ENCODE measurements at regions not wholly inside any gene's neighbourhood (a gene's known extent, or its start where the extent isn't known, plus 50 kb on each side); places are given as distances from the start of the nearest gene placed in this dataset.

DNA sequence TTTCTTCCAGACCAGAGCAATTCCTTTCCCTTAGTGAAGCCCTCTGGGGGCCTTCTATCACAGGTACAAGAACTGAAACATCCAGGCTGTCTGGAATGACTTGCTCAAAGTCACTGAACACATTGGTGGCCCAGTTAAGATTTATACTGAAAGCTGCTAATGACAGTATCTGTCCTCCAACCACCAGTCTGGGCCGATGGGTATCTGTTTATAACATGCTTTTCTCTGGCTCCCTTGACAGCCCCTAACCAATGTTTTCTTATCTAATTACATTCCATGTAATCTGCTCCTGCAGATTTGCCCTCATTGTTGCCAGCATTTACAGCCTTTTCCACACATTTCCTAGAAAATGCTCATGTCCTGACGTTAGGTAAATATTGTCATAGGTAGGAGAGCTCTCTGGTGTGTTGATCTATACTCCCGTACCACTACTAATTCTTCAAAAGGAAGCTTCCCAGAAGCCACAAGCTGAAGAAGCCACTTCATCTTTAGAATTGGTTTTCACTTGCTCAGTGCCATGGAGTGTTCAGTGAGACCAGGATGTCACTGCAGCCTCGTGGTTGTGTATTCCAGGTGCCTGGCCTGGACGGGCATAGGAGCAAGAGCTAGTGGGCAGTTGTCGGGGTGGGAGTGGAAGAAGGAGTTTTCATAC lies 163.9 kb downstream of the TSEN15 start:
- intact Hi-C loops (cut with micrococcal nuclease): no loop called here

DNA sequence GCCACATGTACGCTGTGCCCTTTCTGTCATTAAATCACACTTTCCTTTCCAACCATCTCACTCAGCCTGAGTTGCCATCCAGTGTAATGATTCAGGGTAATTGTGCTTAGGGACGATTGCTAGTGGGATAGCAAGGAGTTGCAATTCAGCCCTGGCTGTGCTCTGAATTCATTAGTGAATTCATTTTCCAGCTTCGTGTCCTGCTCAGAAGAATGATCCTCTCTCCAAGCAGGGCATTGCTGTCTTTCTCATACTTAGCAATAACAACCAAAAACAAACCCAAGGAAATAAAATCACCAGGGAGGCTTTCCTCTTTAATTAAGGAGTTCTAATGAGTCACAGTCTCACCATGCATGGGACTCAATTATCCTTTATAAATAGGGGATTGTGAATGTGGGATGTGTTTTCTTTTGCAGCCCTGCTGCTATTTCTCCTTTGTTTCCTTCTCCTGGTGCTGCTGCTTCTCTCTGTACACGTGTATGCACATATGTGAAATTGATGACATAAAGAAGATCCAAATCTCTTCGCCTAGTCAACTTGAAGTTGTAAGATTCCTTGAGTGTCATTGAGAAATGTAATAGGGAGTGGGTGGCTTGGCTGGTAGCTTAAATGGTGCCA lies 167.0 kb downstream of the TSEN15 start:
- intact Hi-C loops (cut with micrococcal nuclease): no loop called here

DNA sequence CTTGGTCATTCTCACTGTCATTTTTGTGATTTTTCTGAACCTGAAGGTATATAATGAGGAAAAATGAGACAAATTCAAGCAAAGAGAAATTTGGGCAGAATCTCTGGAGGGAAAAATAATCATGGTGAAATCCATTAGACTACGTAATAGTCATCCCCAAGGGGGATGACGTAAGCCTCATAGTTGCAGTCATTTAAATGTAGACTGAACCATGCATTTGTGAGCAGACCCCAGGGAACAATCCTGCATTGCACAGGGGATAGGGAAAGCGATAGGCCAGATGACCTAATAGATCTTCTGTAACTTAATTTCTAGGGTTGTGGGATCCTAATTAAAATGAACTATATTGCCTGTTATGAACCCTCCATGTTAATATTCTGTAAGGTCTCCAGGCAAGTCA lies 167.4 kb upstream of the C1orf21 start:
- intact Hi-C loops (cut with micrococcal nuclease): no loop called here

DNA sequence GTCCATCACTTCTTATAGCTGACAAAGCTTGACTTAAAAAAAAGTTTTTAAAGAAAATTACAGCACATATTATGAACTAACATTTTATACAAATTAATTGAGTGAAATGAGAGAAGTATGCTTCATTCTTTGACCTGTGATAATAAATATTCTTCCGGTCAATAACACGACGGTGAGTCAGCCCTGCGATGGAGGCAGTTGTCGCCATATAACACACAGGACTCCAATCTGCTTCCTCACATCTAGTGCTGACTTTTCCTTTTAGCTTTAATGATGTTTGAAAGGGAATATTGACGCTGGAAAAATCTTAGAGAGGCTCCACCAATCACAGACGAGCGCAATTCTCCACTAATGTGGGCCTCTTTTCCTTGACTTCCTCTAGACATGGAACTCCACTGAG lies 166.9 kb upstream of the C1orf21 start:
- intact Hi-C loops (cut with micrococcal nuclease): loop anchor here (5.0 to 10.0 kb wide), 3 partner anchors 303 to 765 kb away; no protein-coding TSS in a partner anchor

DNA sequence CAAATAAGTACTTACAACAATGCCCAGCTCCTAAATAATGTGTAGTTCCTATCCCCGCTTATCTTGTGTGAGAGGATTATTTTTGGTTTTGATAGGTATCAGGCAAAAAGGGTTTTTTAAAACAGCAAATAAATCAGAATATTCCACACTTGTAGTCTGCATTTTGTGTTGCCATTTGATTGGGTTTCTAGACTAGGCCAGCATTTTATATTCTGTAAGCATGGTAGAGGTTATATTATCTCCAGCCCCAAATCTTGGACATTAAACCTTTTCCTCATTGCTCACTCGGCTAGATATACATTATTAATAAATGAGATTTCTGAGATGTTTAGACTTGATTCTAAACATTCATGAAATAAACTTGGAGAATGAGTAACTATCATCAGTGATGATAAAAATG lies 165.7 kb upstream of the C1orf21 start:
- intact Hi-C loops (cut with micrococcal nuclease): loop anchor here (5.0 to 10.0 kb wide), 3 partner anchors 304 to 764 kb away; no protein-coding TSS in a partner anchor

DNA sequence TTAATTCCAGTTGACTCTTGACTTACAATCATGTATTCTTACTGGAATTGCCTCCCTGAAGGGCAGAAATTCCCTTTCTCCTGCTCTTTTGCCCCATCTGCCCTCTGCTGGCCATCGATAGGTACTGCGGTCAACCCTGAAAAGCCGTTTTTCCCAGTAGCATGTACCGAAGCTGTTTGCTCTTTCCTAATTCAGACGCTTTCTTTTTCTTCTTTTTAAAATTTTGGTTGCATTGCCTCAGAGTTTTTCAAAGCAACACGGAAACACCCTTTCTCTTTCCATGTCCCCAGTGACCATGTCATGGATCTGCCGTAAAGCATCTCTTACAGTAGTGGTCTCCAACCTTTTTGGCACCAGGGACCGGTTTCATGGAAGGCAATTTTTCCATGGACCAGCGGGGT lies 164.2 kb upstream of the C1orf21 start:
- intact Hi-C loops (cut with micrococcal nuclease): loop anchor here (1.0 to 10.0 kb wide), 7 partner anchors 62 to 762 kb away; no protein-coding TSS in a partner anchor

DNA sequence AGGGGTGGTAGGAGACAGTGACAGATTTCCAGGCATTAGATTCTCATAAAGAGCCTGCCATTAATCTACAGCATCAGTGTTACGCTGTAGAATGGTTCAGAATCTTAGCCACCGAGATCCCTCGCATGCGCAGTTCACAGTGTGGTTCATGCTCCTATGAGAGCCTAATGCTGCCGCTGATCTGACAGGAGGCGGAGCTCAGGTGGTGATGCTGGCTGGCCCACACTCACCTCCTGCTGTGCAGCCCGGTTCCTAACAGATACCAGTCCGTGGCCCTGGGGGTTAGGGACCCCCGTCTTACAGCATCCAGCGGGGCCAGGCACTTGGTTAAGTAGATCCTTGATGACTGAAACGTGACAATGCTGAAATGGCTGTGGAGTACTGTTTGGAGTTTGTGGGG lies 163.6 kb upstream of the C1orf21 start:
- intact Hi-C loops (cut with micrococcal nuclease): loop anchor here (2.0 to 10.0 kb wide), 4 partner anchors 62 to 762 kb away; no protein-coding TSS in a partner anchor

DNA sequence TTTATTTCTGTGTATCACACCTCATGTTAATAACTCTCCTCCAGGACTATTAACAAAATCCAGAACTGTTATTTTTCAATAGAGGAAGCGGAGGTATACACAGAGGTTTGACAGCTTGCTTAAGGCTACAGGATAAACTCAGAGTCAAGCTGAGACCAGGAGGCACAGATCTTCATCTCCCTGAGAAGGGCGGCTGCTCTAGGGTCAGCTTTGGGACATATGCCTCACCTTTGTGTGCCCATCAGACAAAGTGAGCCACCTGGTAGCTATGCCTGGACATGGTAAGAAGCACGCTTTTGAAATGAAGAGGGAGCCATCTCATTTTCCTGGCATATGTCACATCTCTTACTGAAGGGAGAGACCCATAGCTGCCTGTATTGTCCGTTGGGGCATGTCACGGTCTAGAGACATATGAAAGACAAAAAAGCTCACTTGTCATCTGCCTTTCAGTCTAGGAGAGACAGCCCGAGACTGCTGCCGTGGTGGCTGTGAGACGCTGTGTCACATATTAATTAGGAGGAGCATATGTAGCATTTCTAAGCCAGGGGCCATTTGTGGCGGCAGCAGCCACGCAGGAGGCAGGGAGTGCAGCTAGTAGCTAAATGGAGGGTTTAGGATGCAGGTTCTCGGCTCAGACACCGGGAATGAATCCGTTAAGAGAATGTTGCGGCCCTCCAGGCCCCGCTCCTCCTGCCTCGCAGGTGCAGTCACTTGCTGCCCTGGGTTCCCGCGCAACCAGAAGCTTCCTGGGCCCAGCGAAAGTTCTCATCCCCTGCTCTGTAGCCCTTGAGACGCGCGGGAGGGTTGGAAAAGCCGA lies 161.3 kb upstream of the C1orf21 start:
- intact Hi-C loops (cut with micrococcal nuclease): loop anchor here (10.0 kb wide), 1 partner anchor 759 kb away; no protein-coding TSS in a partner anchor

DNA sequence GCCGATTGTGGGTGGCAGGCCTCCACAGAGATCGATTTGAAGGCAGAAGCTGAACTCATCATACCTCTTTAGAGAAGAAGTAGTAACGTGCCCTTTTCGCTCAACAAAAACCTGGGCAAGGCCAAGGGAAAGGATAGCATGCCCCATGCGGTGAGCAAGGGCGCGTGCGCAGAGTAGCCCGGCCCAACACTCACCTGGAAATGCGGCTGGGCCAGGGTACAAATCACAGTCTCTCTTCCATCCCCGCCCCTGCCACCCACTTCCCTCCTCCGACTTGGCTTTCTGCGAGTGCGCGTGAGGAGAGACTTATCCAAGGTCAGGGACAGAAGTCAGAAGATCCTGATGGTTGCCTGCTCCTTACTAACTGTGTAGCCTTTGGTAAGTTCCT lies 160.7 kb upstream of the C1orf21 start:
- intact Hi-C loops (cut with micrococcal nuclease): loop anchor here (10.0 kb wide), 1 partner anchor 759 kb away; no protein-coding TSS in a partner anchor

DNA sequence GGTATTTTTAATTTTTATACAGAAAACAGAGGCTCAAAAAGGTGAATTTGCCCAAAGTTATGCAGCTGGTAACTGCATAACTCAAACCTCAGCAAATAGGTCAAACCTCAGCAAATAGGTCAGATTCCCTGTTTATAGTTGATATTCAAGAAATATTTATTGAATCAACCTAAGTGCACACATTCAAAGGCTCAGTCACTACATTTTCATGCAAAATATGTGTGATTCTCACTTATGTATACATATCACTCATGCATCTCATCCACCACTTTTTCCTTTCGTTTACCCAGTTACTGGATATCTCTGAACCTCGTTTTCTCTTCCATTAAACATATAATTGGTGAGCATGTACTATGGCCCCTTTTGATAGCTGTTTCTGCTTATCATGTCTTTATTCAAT lies 158.3 kb upstream of the C1orf21 start:
- intact Hi-C loops (cut with micrococcal nuclease): loop anchor here (10.0 kb wide), 1 partner anchor 756 kb away; no protein-coding TSS in a partner anchor

DNA sequence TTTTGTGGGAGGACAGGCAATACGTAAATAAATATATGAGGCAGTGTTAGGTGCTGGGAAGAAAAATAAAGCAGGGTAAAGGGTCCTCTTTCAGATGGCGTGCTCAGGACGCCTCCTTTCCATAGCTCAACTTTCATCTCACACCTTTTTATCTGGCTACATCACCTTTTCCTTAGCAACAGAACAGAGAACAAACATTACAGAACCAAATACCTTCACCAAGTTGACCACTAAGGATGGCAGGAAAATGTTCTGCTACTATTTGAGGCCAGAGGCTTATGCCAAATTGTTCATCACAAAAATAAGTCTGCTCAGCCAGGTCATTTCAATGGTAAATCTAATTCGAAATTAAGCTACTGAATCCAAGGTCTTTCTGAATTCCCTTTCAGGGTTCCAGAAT lies 149.2 kb upstream of the C1orf21 start:
- intact Hi-C loops (cut with micrococcal nuclease): no loop called here

DNA sequence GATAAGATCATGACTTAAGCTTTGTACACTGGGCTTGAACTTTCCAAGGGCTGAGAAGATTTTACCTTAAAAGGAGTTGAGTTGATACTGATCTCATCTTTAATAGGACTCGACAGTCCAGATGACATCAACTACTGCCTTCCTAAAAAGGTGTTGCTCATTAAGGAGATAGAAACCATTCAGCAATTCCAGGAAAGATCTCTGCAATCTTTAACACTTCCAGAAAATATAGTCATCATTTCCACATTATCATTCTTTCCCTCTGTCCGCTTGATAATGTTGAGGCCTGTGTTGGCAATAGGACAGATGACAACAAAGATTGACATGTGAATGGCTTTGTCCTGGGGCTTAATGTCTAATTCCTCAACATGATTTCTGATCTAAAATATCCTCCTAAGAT lies 145.4 kb upstream of the C1orf21 start:
- intact Hi-C loops (cut with micrococcal nuclease): no loop called here

DNA sequence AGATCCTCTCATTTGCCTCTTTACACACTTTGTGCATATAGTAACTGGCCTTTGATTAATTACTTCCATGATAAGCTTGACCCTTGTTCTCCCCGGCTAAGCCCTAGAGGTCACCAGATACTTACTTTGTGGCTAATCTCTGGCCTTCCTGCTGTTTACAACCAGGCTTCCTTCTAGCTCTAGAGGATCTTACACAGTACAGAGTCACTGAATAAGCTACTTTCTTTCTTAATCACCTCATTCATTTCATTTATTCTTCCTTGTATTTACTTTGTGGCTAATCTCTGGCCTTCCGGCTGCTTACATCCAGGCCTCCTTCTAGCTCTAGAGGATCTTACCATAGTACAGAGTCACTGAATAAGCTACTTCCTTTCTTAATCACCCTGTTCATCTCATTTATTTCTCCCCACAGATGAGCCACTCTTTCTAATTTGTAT lies 144.3 kb upstream of the C1orf21 start:
- intact Hi-C loops (cut with micrococcal nuclease): no loop called here

DNA sequence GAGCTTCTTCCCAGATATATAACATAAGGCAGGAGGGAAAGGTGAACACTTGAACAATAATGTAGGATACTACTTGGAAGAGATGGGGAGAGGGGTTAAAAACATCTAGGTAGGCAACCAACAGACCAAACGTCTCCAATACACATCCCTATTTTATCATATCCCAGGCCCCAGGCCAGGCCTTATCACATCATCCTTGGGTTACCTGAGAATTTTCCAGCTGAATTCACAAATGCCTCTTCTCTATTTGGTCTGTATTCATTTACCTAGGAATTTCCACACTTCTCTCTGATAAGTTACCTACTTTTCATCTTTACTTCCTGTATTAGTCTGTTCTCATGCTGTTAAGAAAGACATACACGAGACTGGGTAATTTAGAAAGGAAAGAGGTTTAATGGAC lies 141.9 kb upstream of the C1orf21 start:
- intact Hi-C loops (cut with micrococcal nuclease): no loop called here

DNA sequence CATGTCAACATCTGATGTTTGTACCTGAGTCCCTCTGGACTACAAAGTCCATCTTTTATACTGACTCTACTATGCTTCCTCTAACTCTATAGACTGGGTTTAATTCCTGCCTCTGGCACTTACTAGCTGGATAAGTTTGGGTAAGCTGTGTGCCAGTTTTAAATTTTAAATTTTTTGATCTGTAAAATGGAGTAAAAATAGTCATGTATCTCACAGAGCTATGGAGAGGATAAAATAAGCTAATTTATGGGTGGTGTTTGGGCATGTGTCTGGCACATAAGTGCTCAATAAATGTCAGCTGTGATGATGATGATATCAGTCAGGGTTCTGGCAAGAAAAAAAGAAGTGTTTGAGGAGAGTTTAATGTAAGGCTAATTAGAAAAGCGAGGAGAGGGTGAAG lies 139.2 kb upstream of the C1orf21 start:
- intact Hi-C loops (cut with micrococcal nuclease): no loop called here

DNA sequence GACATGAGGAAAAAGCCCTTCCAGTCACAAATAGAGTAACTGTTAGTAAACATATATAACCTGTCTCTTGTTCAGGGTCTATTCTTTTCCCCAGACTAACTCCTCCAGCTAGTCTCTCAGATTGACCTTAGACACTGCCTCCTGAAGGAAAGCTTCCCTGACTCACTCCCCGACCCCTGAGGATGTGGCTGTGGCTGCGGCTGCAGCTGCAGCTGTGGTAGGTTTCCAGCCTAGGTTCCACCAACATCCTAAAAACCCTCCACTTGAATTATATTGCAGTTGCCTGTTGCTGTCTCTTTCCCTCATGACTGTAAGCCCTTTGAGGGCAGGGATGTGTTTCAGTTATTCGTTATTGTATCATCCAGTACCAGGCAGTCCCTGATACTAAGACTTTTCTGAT lies 132.9 kb upstream of the C1orf21 start:
- intact Hi-C loops (cut with micrococcal nuclease): no loop called here

DNA sequence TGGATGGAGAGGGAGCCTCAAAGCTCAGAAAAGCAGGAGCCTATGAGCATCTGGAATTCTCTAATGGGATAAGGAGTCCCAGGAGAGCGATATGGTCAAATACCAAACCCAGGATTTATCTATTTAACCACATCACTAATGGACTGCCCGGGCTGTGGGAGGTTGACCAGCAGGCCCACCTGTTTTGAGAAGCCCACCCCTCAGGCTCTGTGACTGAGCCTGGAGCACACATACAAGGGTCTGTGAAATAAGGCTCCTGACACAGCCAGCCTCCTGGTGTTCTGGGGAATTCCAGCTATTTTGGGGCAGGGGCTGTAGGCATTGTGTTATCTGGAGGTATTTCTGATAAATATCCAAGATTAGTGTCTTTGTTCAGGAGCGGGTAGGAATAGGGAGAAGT lies 132.0 kb upstream of the C1orf21 start:
- intact Hi-C loops (cut with micrococcal nuclease): no loop called here

DNA sequence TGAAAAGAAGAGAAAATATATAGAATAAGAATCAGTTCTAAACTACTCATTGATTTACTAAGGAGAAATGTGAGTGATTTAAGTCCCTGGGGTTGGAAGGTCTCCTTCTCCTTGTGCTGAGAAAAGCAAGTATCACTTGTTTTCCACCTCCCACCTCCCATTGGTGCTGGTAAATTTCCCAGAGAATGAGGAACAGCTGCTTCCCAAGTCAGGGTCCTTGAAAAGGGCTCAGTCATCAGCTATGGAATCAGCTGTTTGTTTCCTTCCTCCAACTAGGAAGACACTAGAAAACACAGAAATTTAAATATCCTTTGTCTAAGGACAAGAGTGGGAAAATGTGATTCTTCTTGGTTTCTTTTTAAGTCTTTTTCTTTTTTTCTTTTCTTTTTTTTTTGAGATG lies 131.3 kb upstream of the C1orf21 start:
- intact Hi-C loops (cut with micrococcal nuclease): no loop called here

DNA sequence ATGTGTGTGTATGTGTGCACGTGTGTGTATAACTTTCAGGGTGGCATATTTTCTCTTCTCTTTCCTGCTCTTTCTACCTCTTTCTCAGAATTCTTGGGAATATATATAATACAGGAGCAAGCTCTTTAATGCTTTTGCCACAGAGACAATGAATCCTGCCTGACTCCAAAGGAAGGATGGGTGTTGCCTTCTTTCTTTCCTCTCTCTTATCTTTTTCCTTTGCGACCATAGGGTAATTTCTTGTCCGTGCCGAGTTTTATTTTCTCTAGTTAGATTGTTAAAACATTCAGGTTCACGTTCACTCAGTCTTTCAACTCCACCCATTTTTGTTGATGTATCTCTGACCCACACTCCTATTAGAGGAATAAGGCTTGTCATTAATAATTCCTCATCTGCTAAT lies 129.0 kb upstream of the C1orf21 start:
- intact Hi-C loops (cut with micrococcal nuclease): no loop called here

DNA sequence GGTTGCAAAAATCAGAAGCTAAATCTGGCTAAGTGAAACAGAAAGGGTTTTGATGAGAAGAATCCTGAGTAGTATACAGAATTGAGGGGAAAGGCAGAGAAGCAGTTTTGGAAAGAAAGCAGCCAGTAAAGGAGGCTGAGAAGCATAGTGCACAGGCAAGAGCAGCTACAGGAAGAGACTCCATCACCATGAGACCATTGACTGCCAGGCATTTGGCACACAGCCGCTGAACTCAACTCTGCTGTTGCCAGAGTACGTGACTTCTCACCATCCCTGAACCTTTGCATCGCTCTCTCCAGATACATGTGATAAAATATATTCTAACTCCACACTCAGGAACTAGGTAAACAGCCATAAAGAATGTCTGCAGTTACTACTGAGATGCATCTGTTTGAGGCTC lies 128.3 kb upstream of the C1orf21 start:
- intact Hi-C loops (cut with micrococcal nuclease): no loop called here

DNA sequence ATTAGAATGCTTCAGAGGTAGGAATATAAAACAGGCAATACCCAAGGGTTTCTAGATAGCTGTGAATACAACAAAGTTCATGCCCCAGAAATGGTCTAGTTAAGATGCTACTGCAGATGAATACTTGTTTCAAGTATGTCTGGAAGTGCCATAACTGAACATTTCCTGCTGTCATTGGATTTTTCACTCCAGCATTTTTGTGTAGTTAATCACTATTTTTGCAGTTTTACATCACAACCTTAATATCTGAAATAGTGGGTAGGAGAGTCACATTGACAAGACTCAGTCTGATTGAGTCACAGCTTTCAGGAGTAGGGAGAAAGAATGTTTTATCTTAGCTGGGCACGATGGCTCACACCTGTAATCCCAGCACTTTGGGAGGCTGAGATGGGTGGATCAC lies 126.4 kb upstream of the C1orf21 start:
- intact Hi-C loops (cut with micrococcal nuclease): no loop called here

DNA sequence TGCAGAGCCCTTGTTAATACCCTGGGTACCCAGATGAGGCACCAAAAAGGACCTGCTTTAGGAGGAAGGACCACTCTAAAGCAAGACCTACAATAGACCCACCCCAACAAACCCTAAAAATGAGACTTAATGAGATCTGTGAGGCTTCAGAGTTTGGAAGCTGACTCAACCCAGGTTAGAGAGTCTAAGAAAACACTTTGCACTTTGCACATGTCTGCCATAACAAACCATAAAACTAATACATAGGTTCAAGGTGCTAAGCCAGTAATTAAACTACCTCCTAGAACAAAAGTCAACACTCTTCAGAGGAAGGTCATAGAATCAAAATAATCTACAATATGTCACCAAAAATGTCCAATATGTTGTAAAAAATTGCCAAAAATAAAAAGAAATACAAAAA lies 124.7 kb upstream of the C1orf21 start:
- intact Hi-C loops (cut with micrococcal nuclease): no loop called here
